GM23248 (cell line): ENCODE measurements at regions not wholly inside any gene's neighbourhood (a gene's known extent, or its start where the extent isn't known, plus 50 kb on each side); places are given as distances from the start of the nearest gene placed in this dataset.

Experiments
- EZH2 ChIP-seq: fragments of 200-600 bp; sonication (generic); IDR thresholded peaks from 2 replicates; pipeline ENCODE4 v1.6.1; 2018; ENCODE audit warnings: antibody characterized with exemption, mild to moderate bottlenecking; ENCODE audit not compliant: insufficient read depth, poor library complexity, severe bottlenecking
- EZH2phosphoT487 ChIP-seq: fragments of 200-600 bp; sonication (generic); IDR thresholded peaks from 2 replicates; pipeline ENCODE4 v1.6.1; 2018; ENCODE audit warnings: antibody characterized with exemption, moderate library complexity, mild to moderate bottlenecking, low read depth; ENCODE audit not compliant: insufficient read depth

GRCh38 chr18:67217551-67218166 is 298.9 kb downstream of the DSEL start:
- no peak for TF ChIP-seq EZH2phosphoT487
- no peak for TF ChIP-seq EZH2
